ENCODE measurements at regions not wholly inside any gene's neighbourhood (a gene's known extent, or its start where the extent isn't known, plus 50 kb on each side); places are given as distances from the start of the nearest gene placed in this dataset.

- TF ChIP-seq, protein P1, sequence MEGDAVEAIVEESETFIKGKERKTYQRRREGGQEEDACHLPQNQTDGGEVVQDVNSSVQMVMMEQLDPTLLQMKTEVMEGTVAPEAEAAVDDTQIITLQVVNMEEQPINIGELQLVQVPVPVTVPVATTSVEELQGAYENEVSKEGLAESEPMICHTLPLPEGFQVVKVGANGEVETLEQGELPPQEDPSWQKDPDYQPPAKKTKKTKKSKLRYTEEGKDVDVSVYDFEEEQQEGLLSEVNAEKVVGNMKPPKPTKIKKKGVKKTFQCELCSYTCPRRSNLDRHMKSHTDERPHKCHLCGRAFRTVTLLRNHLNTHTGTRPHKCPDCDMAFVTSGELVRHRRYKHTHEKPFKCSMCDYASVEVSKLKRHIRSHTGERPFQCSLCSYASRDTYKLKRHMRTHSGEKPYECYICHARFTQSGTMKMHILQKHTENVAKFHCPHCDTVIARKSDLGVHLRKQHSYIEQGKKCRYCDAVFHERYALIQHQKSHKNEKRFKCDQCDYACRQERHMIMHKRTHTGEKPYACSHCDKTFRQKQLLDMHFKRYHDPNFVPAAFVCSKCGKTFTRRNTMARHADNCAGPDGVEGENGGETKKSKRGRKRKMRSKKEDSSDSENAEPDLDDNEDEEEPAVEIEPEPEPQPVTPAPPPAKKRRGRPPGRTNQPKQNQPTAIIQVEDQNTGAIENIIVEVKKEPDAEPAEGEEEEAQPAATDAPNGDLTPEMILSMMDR (IDR thresholded peaks at IDR 0.05; ENCODE audit: partially characterized antibody, unreplicated experiment): no peak
- DNase-seq: no peak
- H3K27me3 Mint-ChIP-seq (ENCODE audit: unreplicated experiment): peaks cover 2% of the 10 kb centered on the region
- H3K9me3 Mint-ChIP-seq (ENCODE audit: unreplicated experiment): no peaks in the 10 kb centered on the region
- H3K36me3 Mint-ChIP-seq (ENCODE audit: unreplicated experiment): no peaks in the 10 kb centered on the region
- no peak overlapping the region for H3K27ac Mint-ChIP-seq (ENCODE audit: unreplicated experiment)
- no peaks in the 10 kb centered on the region for H3K4me1 Mint-ChIP-seq (ENCODE audit: low read depth, unreplicated experiment)
- no peak overlapping the region for H3K4me3 Mint-ChIP-seq (ENCODE audit: unreplicated experiment)
Measured at GRCh38 chr21:16579538-16579937, 849.8 kb downstream of the USP25 start.

DNA sequence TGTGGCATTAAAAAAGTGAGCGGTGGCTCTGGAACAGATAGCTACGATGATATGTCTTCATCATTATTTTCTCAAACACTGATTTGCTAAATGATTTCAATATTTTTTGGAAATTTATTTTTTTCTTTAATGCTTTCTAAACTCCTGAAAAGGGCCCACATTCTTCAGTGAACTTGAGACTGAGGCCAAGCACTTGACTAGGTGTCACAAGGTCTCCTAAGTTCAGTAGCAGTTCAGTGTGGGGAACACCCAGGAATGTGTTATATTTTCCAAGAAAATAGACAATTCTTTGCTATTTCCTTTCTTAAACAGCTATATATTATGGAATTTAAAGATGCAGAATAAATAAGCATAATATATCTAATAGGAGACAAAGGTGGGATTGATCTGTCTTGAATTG lies 850.9 kb downstream of the USP25 start:
- H3K9me3 Mint-ChIP-seq (ENCODE audit: unreplicated experiment): no peaks in the 10 kb centered on the region
- DNase-seq: no peak
- no peak overlapping the region for H3K4me3 Mint-ChIP-seq (ENCODE audit: unreplicated experiment)
- no peaks in the 10 kb centered on the region for H3K36me3 Mint-ChIP-seq (ENCODE audit: unreplicated experiment)
- H3K4me1 Mint-ChIP-seq (ENCODE audit: low read depth, unreplicated experiment): no peaks in the 10 kb centered on the region
- no peak overlapping the region for H3K27ac Mint-ChIP-seq (ENCODE audit: unreplicated experiment)
- TF ChIP-seq, protein P1 (IDR thresholded peaks at IDR 0.05; ENCODE audit: partially characterized antibody, unreplicated experiment): no peak
- no peaks in the 10 kb centered on the region for H3K27me3 Mint-ChIP-seq (ENCODE audit: unreplicated experiment)

DNA sequence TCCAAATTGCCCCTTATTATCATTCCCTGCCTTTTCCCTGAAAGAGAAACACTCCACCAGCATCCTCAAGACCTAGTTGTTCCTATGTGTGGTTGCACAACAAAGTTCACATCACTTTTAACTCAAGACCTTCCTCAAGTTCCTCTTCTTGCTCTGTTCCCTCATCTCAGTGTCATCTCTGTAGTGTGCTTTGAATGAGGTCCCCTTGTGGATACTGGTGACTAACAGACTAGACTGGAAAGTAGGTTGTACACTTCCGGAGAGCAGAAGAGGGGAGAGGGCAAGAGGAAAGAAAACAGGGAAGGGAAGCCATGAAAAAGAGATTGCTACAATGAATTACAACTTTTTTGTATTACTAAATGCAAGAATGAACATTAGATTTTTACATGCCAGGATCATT lies 853.8 kb downstream of the USP25 start:
- no peaks in the 10 kb centered on the region for H3K27me3 Mint-ChIP-seq (ENCODE audit: unreplicated experiment)

DNA sequence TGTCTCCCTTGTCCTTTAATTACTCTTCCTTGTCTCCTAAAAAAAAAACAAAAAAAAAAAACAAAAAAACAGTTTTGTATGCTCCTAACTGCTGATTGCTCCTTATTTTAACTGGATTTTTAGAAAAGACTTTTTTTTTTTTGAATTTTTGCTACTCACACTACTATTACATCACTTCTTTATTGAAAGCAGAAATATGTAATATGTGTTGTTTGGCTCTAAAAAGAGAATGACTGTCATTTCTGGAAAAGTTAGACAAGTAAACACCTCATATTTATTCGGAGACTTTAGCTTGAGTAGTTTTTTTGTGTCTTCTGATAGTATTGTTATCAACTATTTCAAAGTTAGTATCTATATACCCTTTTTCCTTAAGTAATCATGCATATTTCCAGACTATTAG lies 855.0 kb downstream of the USP25 start:
- Mint-ChIP-seq H3K27ac (ENCODE audit: unreplicated experiment) (no peak overlapping the region), H3K9me3 (ENCODE audit: unreplicated experiment) (no peaks in the 10 kb centered on the region), H3K27me3 (ENCODE audit: unreplicated experiment) (no peaks in the 10 kb centered on the region), H3K4me1 (ENCODE audit: low read depth, unreplicated experiment) (peaks cover 7% of the 10 kb centered on the region), H3K4me3 (ENCODE audit: unreplicated experiment) (no peak overlapping the region), H3K36me3 (ENCODE audit: unreplicated experiment) (no peaks in the 10 kb centered on the region)
- TF ChIP-seq, protein P1 (IDR thresholded peaks at IDR 0.05; ENCODE audit: partially characterized antibody, unreplicated experiment): no peak
- DNase-seq: no peak

More for the DNA sequence above, 853.8 kb downstream of the USP25 start:
- Mint-ChIP-seq H3K4me1 (ENCODE audit: low read depth, unreplicated experiment) (peaks cover 4% of the 10 kb centered on the region), H3K36me3 (ENCODE audit: unreplicated experiment) (no peaks in the 10 kb centered on the region), H3K27ac (ENCODE audit: unreplicated experiment) (no peak overlapping the region), H3K4me3 (ENCODE audit: unreplicated experiment) (no peak overlapping the region), H3K9me3 (ENCODE audit: unreplicated experiment) (no peaks in the 10 kb centered on the region)
- TF ChIP-seq, protein P1 (IDR thresholded peaks at IDR 0.05; ENCODE audit: partially characterized antibody, unreplicated experiment): no peak
- DNase-seq: no peak

DNA sequence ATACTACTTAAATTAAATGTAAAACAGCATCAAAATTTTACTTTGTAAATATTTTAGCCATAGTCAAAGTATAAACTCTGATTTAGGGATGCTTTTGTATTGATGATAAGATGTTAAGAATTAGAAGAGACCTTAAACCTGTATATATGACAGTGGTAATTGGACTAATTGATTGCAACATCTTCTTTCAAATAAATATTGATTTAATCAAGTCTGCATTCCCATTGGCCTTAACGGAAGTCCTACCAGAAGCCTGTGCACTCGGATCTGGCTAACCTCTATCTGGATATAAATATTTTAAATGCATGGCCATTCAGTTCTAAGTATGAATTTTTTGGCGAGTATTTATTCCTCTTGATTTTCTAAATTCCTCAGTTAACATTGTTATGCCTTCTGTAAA lies 856.1 kb downstream of the USP25 start:
- TF ChIP-seq, protein P1 (IDR thresholded peaks at IDR 0.05; ENCODE audit: partially characterized antibody, unreplicated experiment): no peak
- H3K27me3 Mint-ChIP-seq (ENCODE audit: unreplicated experiment): no peaks in the 10 kb centered on the region
- H3K27ac Mint-ChIP-seq (ENCODE audit: unreplicated experiment): no peak overlapping the region
- H3K9me3 Mint-ChIP-seq (ENCODE audit: unreplicated experiment): no peaks in the 10 kb centered on the region
- H3K4me3 Mint-ChIP-seq (ENCODE audit: unreplicated experiment): no peak overlapping the region
- peaks cover 10% of the 10 kb centered on the region for H3K4me1 Mint-ChIP-seq (ENCODE audit: low read depth, unreplicated experiment)
- no peak for DNase-seq
- H3K36me3 Mint-ChIP-seq (ENCODE audit: unreplicated experiment): no peaks in the 10 kb centered on the region

Measured in glutamatergic neuron (in vitro differentiated cells).